ENCODE measurements at regions not wholly inside any gene's neighbourhood (a gene's known extent, or its start where the extent isn't known, plus 50 kb on each side); places are given as distances from the start of the nearest gene placed in this dataset.
"Not testable (repeated sequence)": the region's sequence is repeated elsewhere in the genome, so short reads cannot be mapped to it uniquely, and the experiment has no call there.

DNA sequence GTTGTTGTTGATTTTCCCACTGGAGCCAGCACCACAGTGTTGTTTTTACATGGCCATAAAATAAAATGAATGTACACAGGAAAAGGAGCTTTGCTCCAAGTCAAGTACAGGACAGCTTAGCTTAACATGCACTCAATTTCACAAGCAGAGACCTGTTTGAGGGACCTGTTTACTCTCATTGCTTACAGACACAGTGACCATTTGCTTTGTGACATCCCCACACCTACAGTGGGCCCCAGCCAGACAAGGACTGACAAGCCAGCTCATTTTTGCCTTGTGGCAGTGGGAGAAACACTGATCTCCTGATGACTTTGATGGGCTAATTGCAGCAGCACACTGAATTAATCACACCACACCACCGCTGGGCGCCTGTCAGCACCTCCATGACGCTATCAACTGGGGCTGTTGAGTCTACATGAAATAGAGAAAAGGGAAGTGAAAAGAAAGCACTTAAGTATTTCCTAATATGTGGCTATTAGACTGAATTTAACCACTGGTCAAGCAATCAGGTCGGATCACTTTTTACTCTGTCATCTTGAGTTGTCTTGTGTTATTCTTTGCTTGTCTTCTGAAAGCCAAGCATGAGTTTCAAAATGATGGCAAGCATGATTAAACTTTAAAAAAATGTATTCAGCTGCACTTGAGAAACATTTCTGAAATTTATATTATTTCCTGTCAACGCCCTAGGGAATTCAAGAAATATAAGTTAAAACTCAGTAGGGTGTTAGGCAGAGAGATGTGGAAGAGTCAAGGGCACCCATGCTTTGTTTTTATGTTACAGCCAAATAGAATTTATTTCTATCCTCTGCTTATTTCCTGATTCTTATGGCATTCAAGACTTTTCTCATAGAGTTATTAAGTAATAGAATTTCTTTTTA lies 557.7 kb downstream of the RAB28 start:
- DNase-seq = no peak

GRCh38 chr4:12924728-12925320 lies 559.3 kb downstream of the RAB28 start:
- DNase-seq = no peak

DNA sequence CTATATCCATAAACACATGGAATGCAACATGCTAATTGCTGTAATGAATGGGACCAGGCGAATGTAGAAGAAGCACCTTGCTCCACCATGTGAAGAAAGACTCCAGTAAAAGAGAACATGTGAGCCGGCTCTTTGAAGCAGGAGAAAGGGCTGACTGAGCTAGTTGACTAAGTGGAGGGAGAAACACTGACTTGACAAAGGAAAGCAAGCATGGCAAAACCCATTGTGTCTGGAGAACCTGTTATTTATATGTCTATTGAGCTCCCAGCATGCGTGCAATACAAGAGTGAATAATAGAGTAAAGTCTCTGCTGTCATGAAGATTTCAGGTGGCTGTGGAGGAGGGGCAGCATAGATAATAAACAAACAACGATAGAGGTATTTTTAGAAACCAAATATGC lies 559.9 kb downstream of the RAB28 start:
- no peak for DNase-seq

DNA sequence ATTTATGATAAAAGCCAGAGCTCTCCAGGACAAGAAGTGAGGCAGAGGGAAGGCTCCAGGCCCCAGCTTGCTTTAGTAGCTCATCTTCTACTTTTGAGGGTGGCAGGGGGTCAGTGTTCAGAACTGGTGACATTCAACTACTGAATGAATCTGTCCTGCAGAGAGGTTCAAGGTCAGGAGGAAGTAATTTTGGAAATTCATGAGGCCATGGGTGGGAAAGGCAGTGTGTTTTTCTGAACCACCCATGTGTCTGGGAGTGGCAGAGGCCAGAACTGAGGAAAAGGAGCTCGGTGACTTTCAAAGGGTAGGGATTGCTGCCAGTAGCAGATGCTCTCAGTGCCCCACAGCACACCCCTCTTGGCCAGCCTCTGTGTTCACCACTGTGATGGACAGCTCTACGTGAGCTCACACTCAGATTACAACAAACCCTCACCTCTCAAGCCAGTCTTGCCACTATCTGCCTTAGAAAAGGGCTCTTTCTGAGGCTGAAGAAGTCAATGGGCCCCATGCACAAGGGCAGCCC lies 571.2 kb downstream of the RAB28 start:
- no peak for DNase-seq

- DNase-seq = no peak
These were observed 572.3 kb downstream of the RAB28 start for GRCh38 chr4:12911750-12912358.

GRCh38 chr4:12903640-12904039 lies 580.5 kb downstream of the RAB28 start:
- DNase-seq = not testable (repeated sequence)

GRCh38 chr4:12902735-12903134 lies 581.4 kb downstream of the RAB28 start:
- DNase-seq = no peak

- no peak for DNase-seq
These were observed 586.2 kb downstream of the RAB28 start for GRCh38 chr4:12897954-12898353.

DNA sequence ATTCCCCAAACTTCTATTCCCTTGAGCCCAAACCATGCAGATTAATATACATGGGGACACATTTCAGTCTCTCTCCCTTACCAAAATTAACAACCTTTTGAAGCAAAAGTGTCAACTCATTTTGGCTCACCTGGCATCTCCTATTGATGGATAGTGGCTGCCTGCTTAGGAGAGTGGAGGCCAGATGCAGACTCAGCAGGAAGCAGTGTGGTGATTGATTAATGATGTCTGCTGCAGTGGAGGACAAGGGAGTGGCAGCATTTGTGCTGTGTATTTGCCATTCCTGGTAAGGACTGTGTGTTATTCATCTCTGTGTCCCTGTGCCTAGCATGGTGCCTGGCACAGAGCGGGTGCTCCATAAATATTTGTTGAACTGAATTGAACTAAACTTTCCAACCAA lies 590.1 kb downstream of the RAB28 start:
- no peak for DNase-seq

GRCh38 chr4:12889054-12889453 lies 595.1 kb downstream of the RAB28 start:
- no peak for DNase-seq

- no peak for DNase-seq
These were observed 599.0 kb downstream of the RAB28 start for GRCh38 chr4:12884846-12885796.

DNA sequence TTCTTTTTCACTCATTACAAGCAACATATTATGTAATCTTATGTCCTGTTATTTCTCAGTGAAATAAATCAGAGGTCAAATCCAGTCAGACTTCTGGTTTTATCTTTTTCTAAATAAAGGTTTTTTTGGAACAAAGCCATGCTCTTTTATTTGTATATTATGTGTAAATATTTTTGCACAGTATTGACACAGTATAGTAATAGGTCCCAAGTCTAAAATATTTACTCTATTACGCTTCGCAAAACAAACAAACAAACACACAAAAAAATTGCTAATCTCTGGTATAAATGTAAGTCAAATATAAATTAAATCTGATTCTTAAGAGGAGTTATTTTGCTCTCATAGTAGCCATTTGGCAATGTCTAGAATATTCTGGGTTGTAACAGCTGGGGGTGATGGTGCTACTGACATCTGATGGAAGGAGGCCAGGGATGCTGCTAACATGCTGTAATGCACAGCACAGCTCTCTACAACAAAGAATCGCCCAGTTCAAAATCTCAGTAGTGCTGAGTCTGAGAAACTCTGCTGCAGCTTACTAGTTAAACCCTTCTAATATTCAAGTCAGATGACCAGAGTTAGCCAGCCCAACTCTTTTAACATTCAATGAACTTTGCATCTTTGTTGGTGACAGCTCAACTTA lies 602.1 kb downstream of the RAB28 start:
- no peak for DNase-seq

DNA sequence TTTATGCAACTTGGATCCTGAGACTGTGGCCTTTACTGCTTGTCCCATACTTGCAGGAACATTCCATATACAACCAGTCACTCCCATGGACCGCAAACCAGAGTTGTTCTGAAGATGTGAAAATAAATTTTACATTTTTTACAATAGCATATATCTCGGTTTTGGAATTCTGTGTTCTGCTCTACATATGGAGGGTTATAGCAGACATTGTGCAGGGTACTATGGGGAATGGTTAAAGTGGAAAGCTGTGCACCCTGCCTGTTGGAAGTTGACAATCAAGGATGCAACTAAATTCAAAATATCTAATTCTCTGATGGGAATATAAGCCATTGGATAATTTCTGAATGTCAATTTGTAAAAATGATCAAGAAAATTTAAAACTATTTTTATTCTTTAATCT lies 603.3 kb downstream of the RAB28 start:
- no peak for DNase-seq

DNA sequence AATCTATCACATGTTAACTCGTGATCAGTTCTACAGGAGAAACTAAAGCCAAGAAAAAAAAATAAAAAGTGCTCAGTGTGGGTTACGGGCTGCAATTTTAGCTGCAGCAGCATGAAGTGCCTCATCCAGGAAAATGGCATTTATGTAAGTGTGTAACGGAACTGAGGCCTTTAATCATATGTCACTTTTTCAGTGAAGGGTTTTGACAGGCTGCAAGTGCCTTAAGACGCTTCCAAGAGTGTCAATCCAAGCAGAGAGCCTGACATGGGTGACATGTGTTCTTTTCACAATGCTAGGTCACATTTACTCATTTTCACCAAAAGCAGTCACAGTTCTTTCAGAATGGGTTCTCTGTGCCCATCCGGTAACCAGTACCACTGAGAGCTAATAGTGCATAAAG lies 604.6 kb downstream of the RAB28 start:
- DNase-seq = no peak

GRCh38 chr4:12875640-12876243 lies 608.4 kb downstream of the RAB28 start:
- DNase-seq = no peak

GRCh38 chr4:12873351-12873750 lies 610.8 kb downstream of the RAB28 start:
- DNase-seq = no peak

GRCh38 chr4:12861422-12861821 lies 622.7 kb downstream of the RAB28 start:
- no peak for DNase-seq

GRCh38 chr4:12852338-12853307 lies 631.5 kb downstream of the RAB28 start:
- no peak for DNase-seq

- no peak for DNase-seq
These were observed 637.8 kb downstream of the RAB28 start for GRCh38 chr4:12846368-12846767.

GRCh38 chr4:12844141-12844540 lies 640.0 kb downstream of the RAB28 start:
- DNase-seq = no peak
